ENCODE measurements at regions not wholly inside any gene's neighbourhood (a gene's known extent, or its start where the extent isn't known, plus 50 kb on each side); places are given as distances from the start of the nearest gene placed in this dataset.

GRCh38 chr10:83929399-83929798 is 209.9 kb upstream of the GHITM start:
- TF ChIP-seq CTCF (conservative IDR thresholded peaks at IDR 0.05; ENCODE audit: low read length) (no peak), EZH2phosphoT487 (IDR thresholded peaks at IDR 0.05; ENCODE audit: borderline replicate concordance) (no peak)

All from Loucy (cell line).